Mesothelial cell of epicardium (in vitro differentiated cells): ENCODE measurements at regions not wholly inside any gene's neighbourhood (a gene's known extent, or its start where the extent isn't known, plus 50 kb on each side); places are given as distances from the start of the nearest gene placed in this dataset.

ENCODE experiments used
- DNase-seq, 2 experiments: peaks; one replicate each; pipeline ENCODE4 v3.0.0; 2021; ENCODE audit warnings: low spot score in 2 of 2; ENCODE audit not compliant: unreplicated experiment in 2 of 2
- H3K27ac Mint-ChIP-seq: 2 replicates; pipeline ENCODE4 v1.8.0; 2021; ENCODE audit warnings: mixed read lengths
- H3K27me3 Mint-ChIP-seq: 2 replicates; pipeline ENCODE4 v1.8.0; 2021; ENCODE audit warnings: low read depth, mixed read lengths
- H3K36me3 Mint-ChIP-seq: 2 replicates; pipeline ENCODE4 v1.8.0; 2021; ENCODE audit warnings: mixed read lengths
- H3K4me1 Mint-ChIP-seq: 2 replicates; pipeline ENCODE4 v1.8.0; 2021; ENCODE audit warnings: mixed read lengths
- H3K4me3 Mint-ChIP-seq: 2 replicates; pipeline ENCODE4 v1.8.0; 2021; ENCODE audit warnings: mild to moderate bottlenecking, moderate library complexity, mixed read lengths
- H3K9me3 Mint-ChIP-seq: 2 replicates; pipeline ENCODE4 v1.8.0; 2021; ENCODE audit warnings: mixed read lengths
- TF ChIP-seq, protein P1 (sequence below): fragments of 200-600 bp; sonication (generic); IDR thresholded peaks from one replicate; pipeline ENCODE4 v1.5.0; 2021; ENCODE audit warnings: antibody characterized with exemption; ENCODE audit not compliant: unreplicated experiment

DNA sequence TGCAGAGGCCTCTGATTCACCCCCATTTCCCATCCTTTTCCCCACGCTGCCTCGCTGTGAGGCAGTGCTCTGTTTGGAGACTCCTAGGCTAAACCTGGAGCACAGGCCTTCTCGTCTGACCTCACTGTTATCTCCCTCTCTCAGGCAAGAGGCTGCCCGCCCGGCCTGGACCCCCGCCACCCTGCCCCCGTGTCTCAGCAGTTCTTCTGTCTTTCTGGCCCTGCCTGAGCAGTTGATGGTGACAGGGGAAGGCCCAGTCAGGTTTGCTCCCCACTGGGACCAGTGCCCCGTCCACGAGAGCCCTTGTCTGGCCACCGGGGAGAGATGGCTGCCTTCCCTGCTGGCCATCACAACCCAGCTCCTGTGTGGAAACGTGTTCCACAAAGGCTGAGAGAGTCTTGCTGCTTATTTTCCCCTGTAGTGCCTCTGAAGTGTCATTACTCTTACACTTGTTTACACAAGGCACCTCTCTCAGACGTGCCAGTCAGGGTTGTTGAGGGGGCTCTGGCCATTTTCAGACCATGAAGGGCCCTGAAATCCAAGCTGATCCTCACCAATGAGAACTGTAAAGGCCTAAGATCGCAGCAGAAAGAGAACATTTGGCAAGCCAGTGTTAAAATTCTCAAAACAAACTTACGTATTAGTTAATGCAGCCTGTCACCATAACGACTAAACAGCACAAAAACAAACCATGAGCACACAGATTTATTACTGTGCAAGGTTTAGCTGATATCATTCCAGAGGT lies 210.9 kb downstream of the NDUFA10 start:
- Mint-ChIP-seq H3K36me3 (no peaks in the 10 kb centered on the region), H3K27ac (peak overlapping the region; percentile 86), H3K4me3 (no peak overlapping the region), H3K4me1 (peaks cover 9% of the 10 kb centered on the region), H3K27me3 (peaks cover 20% of the 10 kb centered on the region), H3K9me3 (no peaks in the 10 kb centered on the region)
- TF ChIP-seq, protein P1, sequence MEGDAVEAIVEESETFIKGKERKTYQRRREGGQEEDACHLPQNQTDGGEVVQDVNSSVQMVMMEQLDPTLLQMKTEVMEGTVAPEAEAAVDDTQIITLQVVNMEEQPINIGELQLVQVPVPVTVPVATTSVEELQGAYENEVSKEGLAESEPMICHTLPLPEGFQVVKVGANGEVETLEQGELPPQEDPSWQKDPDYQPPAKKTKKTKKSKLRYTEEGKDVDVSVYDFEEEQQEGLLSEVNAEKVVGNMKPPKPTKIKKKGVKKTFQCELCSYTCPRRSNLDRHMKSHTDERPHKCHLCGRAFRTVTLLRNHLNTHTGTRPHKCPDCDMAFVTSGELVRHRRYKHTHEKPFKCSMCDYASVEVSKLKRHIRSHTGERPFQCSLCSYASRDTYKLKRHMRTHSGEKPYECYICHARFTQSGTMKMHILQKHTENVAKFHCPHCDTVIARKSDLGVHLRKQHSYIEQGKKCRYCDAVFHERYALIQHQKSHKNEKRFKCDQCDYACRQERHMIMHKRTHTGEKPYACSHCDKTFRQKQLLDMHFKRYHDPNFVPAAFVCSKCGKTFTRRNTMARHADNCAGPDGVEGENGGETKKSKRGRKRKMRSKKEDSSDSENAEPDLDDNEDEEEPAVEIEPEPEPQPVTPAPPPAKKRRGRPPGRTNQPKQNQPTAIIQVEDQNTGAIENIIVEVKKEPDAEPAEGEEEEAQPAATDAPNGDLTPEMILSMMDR = no peak
- DNase-seq = peak in 1 of 2 experiments; percentile 6

DNA sequence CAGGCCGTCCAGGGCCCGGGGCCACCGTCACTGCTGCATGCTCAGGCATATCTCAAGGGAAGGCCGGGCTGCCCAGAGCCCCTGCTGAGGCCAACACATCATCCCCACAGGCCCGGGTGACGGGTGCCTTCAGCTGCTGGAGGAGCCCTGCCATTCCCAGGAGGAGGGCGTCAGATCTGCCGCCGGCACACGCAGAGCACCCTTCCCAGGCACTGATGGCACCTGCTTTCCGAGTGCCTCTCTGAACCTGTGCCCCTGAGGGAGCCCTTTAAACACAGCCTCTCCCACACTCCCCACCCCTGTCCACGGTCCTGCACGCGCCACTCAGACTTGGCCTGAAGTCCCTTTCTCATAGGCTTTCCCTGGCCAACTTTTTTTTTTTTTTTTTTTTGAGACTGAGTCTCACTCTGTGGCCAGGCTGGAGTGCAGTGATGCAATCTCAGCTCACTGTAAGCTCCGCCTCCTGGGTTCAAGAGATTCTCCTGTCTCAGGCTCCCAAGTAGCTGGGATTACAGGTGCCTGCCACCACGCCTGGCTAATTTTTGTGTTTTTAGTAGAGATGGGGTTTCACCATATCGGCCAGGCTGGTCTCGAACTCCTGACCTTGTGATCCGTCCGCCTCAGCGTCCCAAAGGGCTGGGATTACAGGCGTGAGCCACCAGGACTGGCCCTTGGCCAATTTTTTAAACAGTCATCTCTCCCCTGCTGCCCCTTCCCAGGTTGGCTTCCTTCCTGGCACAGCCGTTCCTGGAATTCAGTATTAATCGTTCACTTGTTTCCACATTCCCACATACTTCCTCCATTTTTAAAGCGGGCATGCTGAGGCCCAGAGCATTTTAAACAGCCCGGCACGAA lies 211.7 kb downstream of the NDUFA10 start:
- H3K27ac Mint-ChIP-seq = peak overlapping the region; percentile 86
- peaks cover 17% of the 10 kb centered on the region for H3K27me3 Mint-ChIP-seq
- no peak overlapping the region for H3K4me3 Mint-ChIP-seq
- peak in 1 of 2 experiments; percentile 10 for DNase-seq
- H3K36me3 Mint-ChIP-seq = no peaks in the 10 kb centered on the region
- peaks cover 9% of the 10 kb centered on the region for H3K4me1 Mint-ChIP-seq
- TF ChIP-seq, protein P1 = no peak
- no peaks in the 10 kb centered on the region for H3K9me3 Mint-ChIP-seq

DNA sequence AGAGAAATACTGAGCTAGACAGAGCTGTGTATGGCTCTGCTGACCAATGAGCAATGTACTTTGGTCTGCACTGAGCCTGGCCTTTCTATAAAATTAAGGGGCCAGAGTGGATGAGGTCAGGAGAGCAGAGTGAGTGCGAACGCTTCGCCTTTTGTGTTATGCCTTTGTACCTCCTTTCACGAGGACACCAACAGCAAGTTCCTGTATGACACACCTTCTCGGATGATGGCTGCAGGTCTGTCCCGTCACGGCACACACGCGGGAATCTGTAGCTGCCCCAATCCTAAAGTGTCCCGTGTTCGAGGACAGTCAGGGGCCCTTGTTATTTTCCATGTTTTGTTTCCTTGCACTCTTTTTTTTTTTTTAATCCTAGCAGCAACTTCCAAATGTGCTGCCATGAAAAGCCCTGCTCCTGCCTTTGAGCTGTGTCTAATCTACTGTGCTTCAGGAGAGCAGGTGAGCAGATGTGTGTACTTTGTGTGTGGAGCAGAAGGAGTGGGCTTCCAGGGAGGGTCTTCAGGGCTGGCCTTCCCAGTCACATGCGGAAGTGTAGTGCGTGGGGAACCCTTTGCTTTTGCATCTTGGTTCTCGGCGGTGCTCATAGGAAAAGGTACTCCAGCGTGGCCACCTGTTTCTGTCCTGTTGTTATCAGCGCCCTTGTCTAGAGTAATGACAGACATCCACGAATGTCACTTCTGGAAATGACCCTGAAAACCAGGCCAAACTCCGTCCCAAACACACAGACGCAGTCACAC lies 213.2 kb downstream of the NDUFA10 start:
- Mint-ChIP-seq H3K27me3 (peaks cover 30% of the 10 kb centered on the region), H3K36me3 (no peaks in the 10 kb centered on the region), H3K27ac (no peak overlapping the region), H3K4me3 (no peak overlapping the region), H3K9me3 (no peaks in the 10 kb centered on the region), H3K4me1 (peaks cover 9% of the 10 kb centered on the region)
- DNase-seq = no peak
- TF ChIP-seq, protein P1 = no peak

DNA sequence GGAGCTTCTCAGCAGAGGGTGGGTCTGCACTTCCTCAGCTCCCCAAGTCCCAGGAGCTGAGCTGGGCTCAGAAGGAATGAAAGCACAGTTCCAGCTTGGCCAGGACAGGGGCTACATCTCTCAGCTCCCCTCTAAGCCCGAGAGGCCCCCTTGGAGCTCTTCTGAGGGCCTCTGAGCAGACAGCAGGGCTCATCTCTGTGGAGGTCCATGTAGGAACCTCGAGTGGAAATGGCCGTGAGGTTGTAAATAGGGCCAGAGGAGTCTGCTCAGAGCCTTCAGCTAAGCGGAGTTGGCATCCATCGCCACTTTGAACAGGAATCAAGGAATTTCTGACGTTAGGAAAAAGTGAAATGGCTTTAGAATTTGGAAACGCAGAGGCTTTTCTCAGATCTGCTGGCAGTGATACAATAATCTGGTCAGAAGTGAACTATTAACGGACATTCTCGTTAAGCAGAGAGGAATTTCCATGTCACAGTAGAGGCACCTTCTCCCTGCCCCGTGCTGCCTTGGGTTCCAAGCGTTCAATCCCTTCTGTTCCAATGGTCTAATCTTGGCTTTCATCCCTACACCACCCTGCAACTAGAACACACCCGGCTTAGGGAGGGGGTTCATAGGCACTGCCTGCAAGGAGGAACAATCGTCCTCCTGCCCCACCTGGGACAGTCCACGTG lies 213.9 kb downstream of the NDUFA10 start:
- DNase-seq = peak; percentile 11 to 12
- TF ChIP-seq, protein P1 = no peak
- H3K4me1 Mint-ChIP-seq = peaks cover 9% of the 10 kb centered on the region

DNA sequence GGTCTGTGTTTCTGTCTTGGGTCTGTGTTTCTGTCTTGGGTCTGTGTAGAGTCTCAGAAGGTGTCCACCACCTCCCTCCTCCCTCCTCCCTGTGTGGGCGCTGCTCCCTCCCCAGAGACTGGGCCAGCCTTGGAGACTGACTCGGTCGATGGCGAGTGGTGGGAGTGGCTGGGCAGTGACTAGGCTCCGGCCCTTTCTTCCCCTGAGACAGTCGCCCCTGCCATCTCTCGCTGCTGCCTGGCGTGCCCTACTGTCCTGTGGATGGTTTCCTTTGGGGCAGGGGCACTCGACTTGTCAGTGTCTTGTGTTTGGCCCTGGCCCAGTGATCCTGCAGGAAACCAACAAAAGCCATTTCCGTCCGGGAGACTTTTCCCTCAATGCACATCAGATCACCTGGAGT lies 215.8 kb downstream of the NDUFA10 start:
- TF ChIP-seq, protein P1 = no peak
- Mint-ChIP-seq H3K9me3 (no peaks in the 10 kb centered on the region), H3K27ac (no peak overlapping the region), H3K27me3 (peaks cover 33% of the 10 kb centered on the region), H3K4me3 (no peak overlapping the region), H3K36me3 (no peaks in the 10 kb centered on the region), H3K4me1 (peaks cover 6% of the 10 kb centered on the region)
- peak; percentile 8 to 24 for DNase-seq

More for the DNA sequence above, 213.9 kb downstream of the NDUFA10 start:
- H3K27ac Mint-ChIP-seq = no peak overlapping the region
- H3K36me3 Mint-ChIP-seq = no peaks in the 10 kb centered on the region
- H3K4me3 Mint-ChIP-seq = no peak overlapping the region
- peaks cover 30% of the 10 kb centered on the region for H3K27me3 Mint-ChIP-seq
- H3K9me3 Mint-ChIP-seq = no peaks in the 10 kb centered on the region
